ENCODE measurements at regions not wholly inside any gene's neighbourhood (a gene's known extent, or its start where the extent isn't known, plus 50 kb on each side); places are given as distances from the start of the nearest gene placed in this dataset.
"Not testable (repeated sequence)": the region's sequence is repeated elsewhere in the genome, so short reads cannot be mapped to it uniquely, and the experiment has no call there.

DNA sequence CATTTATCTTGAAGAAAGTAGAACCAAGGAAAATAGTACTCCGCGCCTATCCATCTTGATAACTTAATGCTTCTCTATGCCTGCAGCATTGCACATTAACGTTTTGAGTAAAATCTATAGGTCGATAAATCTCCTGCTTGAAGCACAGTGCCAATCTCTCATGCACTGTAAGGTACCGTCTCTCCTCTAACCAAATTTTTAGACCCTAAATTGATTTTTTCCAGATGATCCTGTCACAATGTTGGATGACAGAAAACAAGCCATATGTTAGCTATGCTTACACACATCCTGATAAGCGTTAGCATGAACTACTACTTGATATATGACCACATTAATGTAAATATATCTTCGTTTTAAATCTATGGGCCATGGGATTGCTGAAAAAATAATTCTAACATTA, 723.8 kb upstream of the CDH6 start:
- DNase-seq (ENCODE audit: low read depth in 1 of 2, low spot score in 1 of 2) = no peak
- Histone ChIP-seq H3K4me3 (replicated peaks; ENCODE audit: insufficient read depth, low read length) (no peak overlapping the region), H3K27me3 (ENCODE audit: insufficient read depth, poor library complexity, severe bottlenecking) (no peaks in the 10 kb centered on the region), H3K27ac (replicated peaks) (no peak overlapping the region)
- TF ChIP-seq, protein P1, sequence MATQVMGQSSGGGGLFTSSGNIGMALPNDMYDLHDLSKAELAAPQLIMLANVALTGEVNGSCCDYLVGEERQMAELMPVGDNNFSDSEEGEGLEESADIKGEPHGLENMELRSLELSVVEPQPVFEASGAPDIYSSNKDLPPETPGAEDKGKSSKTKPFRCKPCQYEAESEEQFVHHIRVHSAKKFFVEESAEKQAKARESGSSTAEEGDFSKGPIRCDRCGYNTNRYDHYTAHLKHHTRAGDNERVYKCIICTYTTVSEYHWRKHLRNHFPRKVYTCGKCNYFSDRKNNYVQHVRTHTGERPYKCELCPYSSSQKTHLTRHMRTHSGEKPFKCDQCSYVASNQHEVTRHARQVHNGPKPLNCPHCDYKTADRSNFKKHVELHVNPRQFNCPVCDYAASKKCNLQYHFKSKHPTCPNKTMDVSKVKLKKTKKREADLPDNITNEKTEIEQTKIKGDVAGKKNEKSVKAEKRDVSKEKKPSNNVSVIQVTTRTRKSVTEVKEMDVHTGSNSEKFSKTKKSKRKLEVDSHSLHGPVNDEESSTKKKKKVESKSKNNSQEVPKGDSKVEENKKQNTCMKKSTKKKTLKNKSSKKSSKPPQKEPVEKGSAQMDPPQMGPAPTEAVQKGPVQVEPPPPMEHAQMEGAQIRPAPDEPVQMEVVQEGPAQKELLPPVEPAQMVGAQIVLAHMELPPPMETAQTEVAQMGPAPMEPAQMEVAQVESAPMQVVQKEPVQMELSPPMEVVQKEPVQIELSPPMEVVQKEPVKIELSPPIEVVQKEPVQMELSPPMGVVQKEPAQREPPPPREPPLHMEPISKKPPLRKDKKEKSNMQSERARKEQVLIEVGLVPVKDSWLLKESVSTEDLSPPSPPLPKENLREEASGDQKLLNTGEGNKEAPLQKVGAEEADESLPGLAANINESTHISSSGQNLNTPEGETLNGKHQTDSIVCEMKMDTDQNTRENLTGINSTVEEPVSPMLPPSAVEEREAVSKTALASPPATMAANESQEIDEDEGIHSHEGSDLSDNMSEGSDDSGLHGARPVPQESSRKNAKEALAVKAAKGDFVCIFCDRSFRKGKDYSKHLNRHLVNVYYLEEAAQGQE (IDR thresholded peaks at IDR 0.05; ENCODE audit: insufficient replicate concordance, low read depth) = no peak
- no peak for TF ChIP-seq SPI1 (IDR thresholded peaks at IDR 0.05; ENCODE audit: borderline replicate concordance, low read depth)
- no peak for TF ChIP-seq GABPA (IDR thresholded peaks at IDR 0.05; ENCODE audit: low read depth)
- no peak for TF ChIP-seq POLR2AphosphoS5 (IDR thresholded peaks at IDR 0.05; ENCODE audit: low read depth)
- TF ChIP-seq, protein P2, sequence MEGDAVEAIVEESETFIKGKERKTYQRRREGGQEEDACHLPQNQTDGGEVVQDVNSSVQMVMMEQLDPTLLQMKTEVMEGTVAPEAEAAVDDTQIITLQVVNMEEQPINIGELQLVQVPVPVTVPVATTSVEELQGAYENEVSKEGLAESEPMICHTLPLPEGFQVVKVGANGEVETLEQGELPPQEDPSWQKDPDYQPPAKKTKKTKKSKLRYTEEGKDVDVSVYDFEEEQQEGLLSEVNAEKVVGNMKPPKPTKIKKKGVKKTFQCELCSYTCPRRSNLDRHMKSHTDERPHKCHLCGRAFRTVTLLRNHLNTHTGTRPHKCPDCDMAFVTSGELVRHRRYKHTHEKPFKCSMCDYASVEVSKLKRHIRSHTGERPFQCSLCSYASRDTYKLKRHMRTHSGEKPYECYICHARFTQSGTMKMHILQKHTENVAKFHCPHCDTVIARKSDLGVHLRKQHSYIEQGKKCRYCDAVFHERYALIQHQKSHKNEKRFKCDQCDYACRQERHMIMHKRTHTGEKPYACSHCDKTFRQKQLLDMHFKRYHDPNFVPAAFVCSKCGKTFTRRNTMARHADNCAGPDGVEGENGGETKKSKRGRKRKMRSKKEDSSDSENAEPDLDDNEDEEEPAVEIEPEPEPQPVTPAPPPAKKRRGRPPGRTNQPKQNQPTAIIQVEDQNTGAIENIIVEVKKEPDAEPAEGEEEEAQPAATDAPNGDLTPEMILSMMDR (IDR thresholded peaks at IDR 0.05; ENCODE audit: insufficient read depth, low read length) = no peak

DNA sequence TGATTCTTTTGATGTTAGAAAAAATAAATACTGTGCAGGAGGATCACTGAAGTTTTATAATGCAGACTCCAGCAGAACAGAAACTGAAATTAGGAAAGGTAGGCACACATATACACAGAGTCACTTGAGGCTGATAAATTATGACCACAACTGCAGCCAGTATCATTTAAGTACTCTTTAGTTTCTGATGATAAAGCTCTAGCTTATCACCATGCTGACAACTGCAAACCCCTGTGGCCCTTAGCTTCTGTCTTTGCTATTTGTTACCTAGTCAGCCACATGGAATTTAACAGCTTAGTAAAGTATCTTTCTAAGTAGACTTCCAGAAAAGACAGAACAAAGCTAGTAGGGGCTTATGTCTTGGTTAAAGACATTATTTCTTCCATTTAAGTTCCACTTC, 734.8 kb upstream of the CDH6 start:
- Histone ChIP-seq H3K27me3 (ENCODE audit: insufficient read depth, poor library complexity, severe bottlenecking) (no peaks in the 10 kb centered on the region), H3K27ac (replicated peaks) (no peak overlapping the region), H3K4me3 (replicated peaks; ENCODE audit: insufficient read depth, low read length) (no peak overlapping the region)
- no peak for DNase-seq (ENCODE audit: low read depth in 1 of 2, low spot score in 1 of 2)
- TF ChIP-seq, protein P1 (IDR thresholded peaks at IDR 0.05; ENCODE audit: insufficient replicate concordance, low read depth) = no peak
- no peak for TF ChIP-seq SPI1 (IDR thresholded peaks at IDR 0.05; ENCODE audit: borderline replicate concordance, low read depth)
- TF ChIP-seq POLR2AphosphoS5 (IDR thresholded peaks at IDR 0.05; ENCODE audit: low read depth) = no peak
- no peak for TF ChIP-seq GABPA (IDR thresholded peaks at IDR 0.05; ENCODE audit: low read depth)
- TF ChIP-seq, protein P2 (IDR thresholded peaks at IDR 0.05; ENCODE audit: insufficient read depth, low read length) = no peak

DNA sequence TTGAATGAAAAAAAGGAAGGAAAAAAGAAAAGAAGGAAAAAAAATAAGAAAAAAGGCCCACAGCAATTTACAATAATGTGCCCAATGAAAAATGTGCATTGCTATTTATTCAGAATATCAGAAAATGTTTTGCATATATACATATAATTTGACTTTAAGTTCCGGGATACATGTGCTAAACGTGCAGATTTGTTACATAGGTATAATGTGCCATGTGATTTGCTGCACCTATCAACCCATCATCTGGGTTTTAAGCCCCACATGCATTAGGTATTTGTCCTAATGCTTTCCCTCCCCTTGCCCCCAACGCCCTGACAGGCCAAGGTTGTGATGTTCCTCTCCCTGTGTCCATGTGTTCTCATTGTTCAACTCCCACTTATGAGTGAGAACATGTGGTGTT, 738.0 kb upstream of the CDH6 start:
- not testable (repeated sequence) for DNase-seq (ENCODE audit: low read depth in 1 of 2, low spot score in 1 of 2); H3K4me3 ChIP-seq (replicated peaks; ENCODE audit: insufficient read depth, low read length); H3K27ac ChIP-seq (replicated peaks); H3K27me3 ChIP-seq (ENCODE audit: insufficient read depth, poor library complexity, severe bottlenecking)

DNA sequence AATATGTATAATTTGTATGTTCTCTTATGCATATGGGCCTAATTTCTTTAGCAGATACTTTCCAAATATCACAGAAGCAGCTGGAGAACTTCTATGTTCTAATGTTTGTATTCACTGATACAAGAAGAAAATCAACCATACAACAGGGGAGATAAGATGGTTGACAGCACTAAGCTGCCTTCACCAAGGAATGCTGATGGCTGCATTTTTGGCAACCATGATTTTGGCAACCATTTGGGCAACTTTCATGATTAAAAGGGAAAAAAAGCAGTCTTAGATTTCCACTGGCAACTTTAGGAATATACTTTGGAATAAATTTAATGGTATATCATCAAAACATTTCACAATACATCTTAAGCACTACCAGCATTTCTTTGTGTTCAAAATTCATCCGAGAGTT, 740.3 kb upstream of the CDH6 start:
- no peak for DNase-seq (ENCODE audit: low read depth in 1 of 2, low spot score in 1 of 2)
- H3K27me3 ChIP-seq (ENCODE audit: insufficient read depth, poor library complexity, severe bottlenecking) = no peaks in the 10 kb centered on the region
- no peak overlapping the region for H3K4me3 ChIP-seq (replicated peaks; ENCODE audit: insufficient read depth, low read length)
- H3K27ac ChIP-seq (replicated peaks) = no peak overlapping the region
- no peak for TF ChIP-seq GABPA (IDR thresholded peaks at IDR 0.05; ENCODE audit: low read depth)
- TF ChIP-seq, protein P2 (IDR thresholded peaks at IDR 0.05; ENCODE audit: insufficient read depth, low read length) = no peak
- no peak for TF ChIP-seq SPI1 (IDR thresholded peaks at IDR 0.05; ENCODE audit: borderline replicate concordance, low read depth)

All from HL-60 (cell line).